ENCODE measurements at regions not wholly inside any gene's neighbourhood (a gene's known extent, or its start where the extent isn't known, plus 50 kb on each side); places are given as distances from the start of the nearest gene placed in this dataset.

- TF ChIP-seq ZBTB33 (IDR thresholded peaks at IDR 0.05; ENCODE audit: extremely low read depth, insufficient replicate concordance, low read length), result no peak
- intact Hi-C loops (cut with micrococcal nuclease), result no loop called here
- CTCF ChIA-PET, result no interaction called here
These were observed 731.0 kb downstream of the SLITRK6 start for GRCh38 chr13:85068231-85068630.

GRCh38 chr13:85040215-85040614, 759.0 kb downstream of the SLITRK6 start:
- H3K27ac ChIP-seq (ENCODE audit: low read depth, low read length), result no peak overlapping the region
- H3K27me3 ChIP-seq (ENCODE audit: insufficient read depth, low read length), result no peaks in the 10 kb centered on the region
- CTCF ChIA-PET, result no interaction called here
- no peaks in the 10 kb centered on the region for H3K79me2 ChIP-seq (ENCODE audit: insufficient read depth, low read length)
- TF ChIP-seq SP1 (IDR thresholded peaks at IDR 0.05; ENCODE audit: low read depth) (no peak), MAX (IDR thresholded peaks at IDR 0.05) (no peak), SIN3A (IDR thresholded peaks at IDR 0.05; ENCODE audit: low read depth) (no peak)
- no peak for ATAC-seq
- intact Hi-C loops (cut with micrococcal nuclease), result no loop called here
- no peaks in the 10 kb centered on the region for H3K9me2 ChIP-seq (ENCODE audit: insufficient read depth)
- H3K4me3 ChIP-seq (replicated peaks in 1 of 2; ENCODE audit: low read depth in 1 of 2, low read length in 2 of 2), result no peak overlapping the region
- RAD21 ChIA-PET (ENCODE audit: low non-redundant PET in 1 of 2, low total read pairs in 2 of 2, uncharacterized antibody in 2 of 2, unreplicated experiment in 2 of 2), result no interaction called here
- no peaks in the 10 kb centered on the region for H4K20me1 ChIP-seq (ENCODE audit: insufficient read depth)
- no peak overlapping the region for H2AFZ ChIP-seq (ENCODE audit: low read depth, low read length, poor library complexity, severe bottlenecking)
- DNase-seq (ENCODE audit: low read depth, low spot score), result no peak
- no peaks in the 10 kb centered on the region for H3K36me3 ChIP-seq (ENCODE audit: control insufficient read depth in 1 of 2, insufficient read depth in 2 of 2, low read length in 2 of 2)
- POLR2A ChIA-PET, result no interaction called here
- no peak overlapping the region for H3K4me2 ChIP-seq (ENCODE audit: low read length)
- no peak overlapping the region for H3K9ac ChIP-seq (ENCODE audit: low read length)
- no peaks in the 10 kb centered on the region for H3K9me3 ChIP-seq (ENCODE audit: control insufficient read depth in 1 of 2, insufficient read depth in 1 of 2, low read depth in 1 of 2, low read length in 2 of 2)
- no peaks in the 10 kb centered on the region for H3K4me1 ChIP-seq (ENCODE audit: control insufficient read depth in 1 of 2, insufficient read depth in 2 of 2, low read length in 2 of 2)
- no TSS peak for BruUV-seq (replicated peaks)

More at GRCh38 chr13:85068231-85068630, 731.0 kb downstream of the SLITRK6 start:
- no TSS peak for BruUV-seq (replicated peaks)
- H4K20me1 ChIP-seq (ENCODE audit: insufficient read depth), result no peaks in the 10 kb centered on the region
- H3K9ac ChIP-seq (ENCODE audit: low read length), result no peak overlapping the region
- no peaks in the 10 kb centered on the region for H3K79me2 ChIP-seq (ENCODE audit: insufficient read depth, low read length)
- no peaks in the 10 kb centered on the region for H3K36me3 ChIP-seq (ENCODE audit: control insufficient read depth in 1 of 2, insufficient read depth in 2 of 2, low read length in 2 of 2)
- ChIA-PET POLR2A (no interaction called here), RAD21 (ENCODE audit: low non-redundant PET in 1 of 2, low total read pairs in 2 of 2, uncharacterized antibody in 2 of 2, unreplicated experiment in 2 of 2) (no interaction called here)
- no peak overlapping the region for H3K4me2 ChIP-seq (ENCODE audit: low read length)
- DNase-seq (ENCODE audit: low read depth, low spot score), result no peak
- no peaks in the 10 kb centered on the region for H3K9me2 ChIP-seq (ENCODE audit: insufficient read depth)
- no peaks in the 10 kb centered on the region for H3K4me1 ChIP-seq (ENCODE audit: control insufficient read depth in 1 of 2, insufficient read depth in 2 of 2, low read length in 2 of 2)
- no peaks in the 10 kb centered on the region for H3K9me3 ChIP-seq (ENCODE audit: control insufficient read depth in 1 of 2, insufficient read depth in 1 of 2, low read depth in 1 of 2, low read length in 2 of 2)
- ATAC-seq, result no peak
- H2AFZ ChIP-seq (ENCODE audit: low read depth, low read length, poor library complexity, severe bottlenecking), result no peak overlapping the region
- H3K27me3 ChIP-seq (ENCODE audit: insufficient read depth, low read length), result no peaks in the 10 kb centered on the region
- H3K4me3 ChIP-seq (replicated peaks in 1 of 2; ENCODE audit: low read depth in 1 of 2, low read length in 2 of 2), result no peak overlapping the region
- H3K27ac ChIP-seq (ENCODE audit: low read depth, low read length), result no peak overlapping the region

Measured in HCT116 (cell line).